Activated CD4-positive, alpha-beta T cell treated with anti-CD3 and anti-CD28 coated beads for 36 hours (primary cell): ENCODE measurements at regions not wholly inside any gene's neighbourhood (a gene's known extent, or its start where the extent isn't known, plus 50 kb on each side); places are given as distances from the start of the nearest gene placed in this dataset.

Source experiments
- ATAC-seq: fragments of 200-7000 bp; cut with Tn5 transposase; one replicate; pipeline ENCODE4 v1.10.0; 2021; ENCODE audit warnings: mild to moderate bottlenecking, moderate library complexity
- CTCF ChIA-PET: fragments of 350-600 bp; sonication (Branson Sonifier 250); formaldehyde crosslinking; loops from one replicate; lab custom pipeline; 2021; ENCODE audit warnings: antibody characterized with exemption; lab: Charles Lee
- POLR2A ChIA-PET: fragments of 350-600 bp; sonication (Branson Sonifier 250); formaldehyde crosslinking; loops from one replicate; lab custom pipeline; 2021; ENCODE audit warnings: antibody characterized with exemption, inconsistent platforms; lab: Charles Lee
- DNase-seq: peaks from one replicate; pipeline ENCODE4 v3.0.0-alpha.2; 2020
- H3K27ac Mint-ChIP-seq: one replicate; pipeline ENCODE4 v1.8.0; 2021; ENCODE audit warnings: mixed read lengths
- H3K27me3 Mint-ChIP-seq: one replicate; pipeline ENCODE4 v1.8.0; 2021; ENCODE audit warnings: mixed read lengths
- H3K36me3 Mint-ChIP-seq: one replicate; pipeline ENCODE4 v1.8.0; 2021; ENCODE audit warnings: low read depth, mixed read lengths
- H3K4me1 Mint-ChIP-seq: one replicate; pipeline ENCODE4 v1.8.0; 2021; ENCODE audit warnings: mixed read lengths
- H3K4me3 Mint-ChIP-seq: one replicate; pipeline ENCODE4 v1.8.0; 2021; ENCODE audit warnings: mild to moderate bottlenecking, moderate library complexity, mixed read lengths
- H3K9me3 Mint-ChIP-seq: one replicate; pipeline ENCODE4 v1.8.0; 2021; ENCODE audit warnings: low read depth, mixed read lengths
- intact Hi-C, 2 experiments: fragments of 100-400 bp; cut with DNase I in 1 of 2; cut with micrococcal nuclease in 1 of 2; formaldehyde crosslinking; loops; one replicate each; pipeline versions ENCODE4 v1.14.2 to v1.15.1; 2022 to 2024; cut with DNase I, micrococcal nuclease

GRCh38 chr3:181622365-181622764 lies 89.4 kb upstream of the SOX2 start:
- POLR2A ChIA-PET: interaction anchor here (0.6 kb wide), 1 partner anchor 115 kb away, joined by 3 read pairs; no protein-coding TSS in a partner anchor
- intact Hi-C loops: no loop called here
- Mint-ChIP-seq H3K9me3 (no peaks in the 10 kb centered on the region), H3K4me1 (no peaks in the 10 kb centered on the region), H3K27ac (no peak overlapping the region), H3K36me3 (no peaks in the 10 kb centered on the region), H3K4me3 (no peak overlapping the region), H3K27me3 (peaks cover 3% of the 10 kb centered on the region)
- no peak for ATAC-seq
- no peak for DNase-seq
- CTCF ChIA-PET: no interaction called here

DNA sequence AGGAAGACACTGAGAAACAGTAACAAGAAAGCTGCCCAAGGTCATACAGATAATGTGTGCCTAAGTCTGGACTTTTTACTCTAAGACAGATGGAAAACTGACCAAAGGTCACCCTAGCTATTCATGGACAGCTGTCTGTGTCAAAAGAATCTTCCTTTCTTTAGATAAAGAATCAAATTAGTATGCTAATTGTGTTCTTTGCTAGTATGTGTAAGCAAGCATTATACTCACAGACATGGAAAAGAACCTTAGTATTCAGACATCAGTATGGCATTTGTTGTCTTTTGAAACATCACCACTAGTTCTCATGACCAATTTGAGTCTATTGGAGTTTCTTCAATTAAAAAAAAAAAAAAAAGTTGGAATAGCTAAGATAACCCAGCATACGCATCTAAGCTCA lies 91.8 kb upstream of the SOX2 start:
- Mint-ChIP-seq H3K4me3 (no peak overlapping the region), H3K27ac (no peak overlapping the region), H3K27me3 (peaks cover 3% of the 10 kb centered on the region), H3K4me1 (no peaks in the 10 kb centered on the region), H3K9me3 (no peaks in the 10 kb centered on the region), H3K36me3 (no peaks in the 10 kb centered on the region)
- intact Hi-C loops: no loop called here
- no peak for DNase-seq
- POLR2A ChIA-PET: no interaction called here
- CTCF ChIA-PET: interaction anchor here (0.7 to 0.8 kb wide), 2 partner anchors 11 to 285 kb away, joined by 3 read pairs; no protein-coding TSS in a partner anchor
- no peak for ATAC-seq

GRCh38 chr3:181618260-181618659 lies 93.5 kb upstream of the SOX2 start:
- no peaks in the 10 kb centered on the region for H3K9me3 Mint-ChIP-seq
- H3K4me1 Mint-ChIP-seq: no peaks in the 10 kb centered on the region
- ATAC-seq (no peak), DNase-seq (no peak)
- H3K27ac Mint-ChIP-seq: no peak overlapping the region
- intact Hi-C loops: no loop called here
- no peak overlapping the region for H3K4me3 Mint-ChIP-seq
- CTCF ChIA-PET: interaction anchor here (0.6 kb wide), 1 partner anchor 377 kb away, joined by 4 read pairs; no protein-coding TSS in a partner anchor
- POLR2A ChIA-PET: interaction anchor here (0.7 kb wide), 1 partner anchor 215 kb away, joined by 7 read pairs; no protein-coding TSS in a partner anchor
- H3K27me3 Mint-ChIP-seq: peaks cover 3% of the 10 kb centered on the region
- H3K36me3 Mint-ChIP-seq: no peaks in the 10 kb centered on the region

DNA sequence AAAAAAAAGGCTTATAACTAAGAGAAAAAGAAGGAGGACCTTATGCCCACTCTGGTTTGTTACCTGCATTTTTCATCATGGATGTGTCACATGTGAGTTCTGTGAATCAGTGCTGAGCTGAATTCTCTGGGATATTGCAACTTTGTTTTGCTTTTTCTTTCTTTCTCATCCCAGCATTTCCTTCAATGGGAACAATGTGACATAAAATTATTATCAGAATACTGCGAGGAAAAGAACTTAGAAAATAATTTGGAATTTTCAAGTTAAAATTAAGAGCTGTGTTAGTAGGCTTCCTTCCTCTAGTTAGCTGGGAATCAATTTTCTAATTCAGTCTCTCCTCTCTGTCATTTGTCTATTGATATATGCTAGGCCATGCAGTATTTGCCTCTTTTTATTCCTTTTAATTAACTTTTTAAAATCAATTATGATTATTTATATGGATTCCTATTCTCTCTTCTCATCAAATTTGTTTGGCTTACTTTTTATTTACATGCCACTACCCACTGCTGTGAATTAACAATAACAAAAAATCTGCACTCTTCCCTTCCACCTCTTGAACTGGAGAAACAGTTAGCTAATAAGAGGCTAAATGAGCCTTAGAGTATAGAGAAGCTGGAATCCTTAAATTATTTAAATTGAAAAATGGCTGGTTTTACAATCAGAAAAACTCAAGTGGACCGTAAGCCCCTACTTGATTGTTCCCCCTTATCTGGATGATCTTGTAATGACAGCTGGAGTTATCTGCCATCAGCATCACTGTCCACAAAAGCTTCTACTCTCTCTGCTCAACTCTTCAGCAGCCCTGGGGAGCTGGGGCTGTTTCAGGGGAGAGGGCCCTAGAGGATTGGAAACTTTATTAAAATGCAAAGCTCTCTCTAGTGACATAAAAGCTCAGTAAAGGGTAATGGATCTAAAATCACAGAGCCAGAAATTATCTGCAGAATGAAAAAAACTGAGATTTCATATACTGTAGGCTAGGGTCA lies 95.3 kb upstream of the SOX2 start:
- H3K4me1 Mint-ChIP-seq: no peaks in the 10 kb centered on the region
- POLR2A ChIA-PET: no interaction called here
- no peak overlapping the region for H3K4me3 Mint-ChIP-seq
- H3K27ac Mint-ChIP-seq: no peak overlapping the region
- intact Hi-C loops: no loop called here
- no peak for ATAC-seq
- peaks cover 3% of the 10 kb centered on the region for H3K27me3 Mint-ChIP-seq
- H3K9me3 Mint-ChIP-seq: no peaks in the 10 kb centered on the region
- H3K36me3 Mint-ChIP-seq: no peaks in the 10 kb centered on the region
- no peak for DNase-seq
- CTCF ChIA-PET: interaction anchor here (0.7 to 0.8 kb wide), 2 partner anchors 13 to 1514 kb away, joined by 3 read pairs; no protein-coding TSS in a partner anchor

GRCh38 chr3:181615666-181616065 lies 96.1 kb upstream of the SOX2 start:
- Mint-ChIP-seq H3K9me3 (no peaks in the 10 kb centered on the region), H3K4me3 (no peak overlapping the region), H3K4me1 (no peaks in the 10 kb centered on the region), H3K36me3 (no peaks in the 10 kb centered on the region), H3K27ac (no peak overlapping the region), H3K27me3 (no peaks in the 10 kb centered on the region)
- intact Hi-C loops: no loop called here
- ChIA-PET CTCF (interaction anchor here (0.7 kb wide), 1 partner anchor 1514 kb away, joined by 3 read pairs; no protein-coding TSS in a partner anchor), POLR2A (no interaction called here)
- DNase-seq (no peak), ATAC-seq (no peak)

- ChIA-PET CTCF (no interaction called here), POLR2A (no interaction called here)
- no peaks in the 10 kb centered on the region for H3K4me1 Mint-ChIP-seq
- H3K9me3 Mint-ChIP-seq: no peaks in the 10 kb centered on the region
- no peak for ATAC-seq
- H3K36me3 Mint-ChIP-seq: no peaks in the 10 kb centered on the region
- no peaks in the 10 kb centered on the region for H3K27me3 Mint-ChIP-seq
- H3K4me3 Mint-ChIP-seq: no peak overlapping the region
- intact Hi-C loops: no loop called here
- H3K27ac Mint-ChIP-seq: no peak overlapping the region
- DNase-seq: no peak
These were observed 96.8 kb upstream of the SOX2 start for GRCh38 chr3:181614878-181615277.

DNA sequence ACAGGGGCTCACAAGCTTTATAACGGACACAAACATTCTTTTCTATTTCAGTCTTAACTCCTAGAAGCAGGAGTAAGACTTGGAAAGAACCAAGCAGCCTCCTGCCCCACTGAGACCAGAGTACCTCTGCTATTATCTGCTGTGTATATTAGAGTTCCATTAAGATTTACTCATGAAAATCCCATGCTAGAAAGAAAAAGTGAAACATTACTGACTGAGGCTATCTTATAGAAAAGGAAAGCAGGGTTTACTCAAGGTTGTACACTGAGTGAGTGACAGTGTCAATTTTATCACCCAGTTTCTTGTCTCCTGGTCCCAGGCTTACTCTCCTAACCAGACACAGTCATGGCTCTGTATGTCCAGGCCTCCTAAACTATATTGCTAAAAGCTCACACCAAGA lies 97.9 kb upstream of the SOX2 start:
- ChIA-PET POLR2A (no interaction called here), CTCF (interaction anchor here (0.5 to 0.6 kb wide), 2 partner anchors 41 to 46 kb away, joined by 3 read pairs; no protein-coding TSS in a partner anchor)
- no peaks in the 10 kb centered on the region for H3K27me3 Mint-ChIP-seq
- DNase-seq (no peak), ATAC-seq (no peak)
- intact Hi-C loops: no loop called here
- H3K4me3 Mint-ChIP-seq: no peak overlapping the region
- no peaks in the 10 kb centered on the region for H3K9me3 Mint-ChIP-seq
- no peaks in the 10 kb centered on the region for H3K36me3 Mint-ChIP-seq
- no peak overlapping the region for H3K27ac Mint-ChIP-seq
- no peaks in the 10 kb centered on the region for H3K4me1 Mint-ChIP-seq

- no peak overlapping the region for H3K4me3 Mint-ChIP-seq
- ATAC-seq (no peak), DNase-seq (no peak)
- no peaks in the 10 kb centered on the region for H3K9me3 Mint-ChIP-seq
- no peaks in the 10 kb centered on the region for H3K36me3 Mint-ChIP-seq
- H3K4me1 Mint-ChIP-seq: no peaks in the 10 kb centered on the region
- H3K27ac Mint-ChIP-seq: no peak overlapping the region
- ChIA-PET CTCF (no interaction called here), POLR2A (no interaction called here)
- no peaks in the 10 kb centered on the region for H3K27me3 Mint-ChIP-seq
- intact Hi-C loops: no loop called here
These were observed 98.5 kb upstream of the SOX2 start for GRCh38 chr3:181613191-181613590.

- H3K27me3 Mint-ChIP-seq: no peaks in the 10 kb centered on the region
- ChIA-PET POLR2A (no interaction called here), CTCF (no interaction called here)
- no peak overlapping the region for H3K27ac Mint-ChIP-seq
- H3K4me3 Mint-ChIP-seq: no peak overlapping the region
- no peaks in the 10 kb centered on the region for H3K36me3 Mint-ChIP-seq
- ATAC-seq: no peak
- H3K9me3 Mint-ChIP-seq: no peaks in the 10 kb centered on the region
- no peak for DNase-seq
- no peaks in the 10 kb centered on the region for H3K4me1 Mint-ChIP-seq
- intact Hi-C loops: no loop called here
These were observed 100.8 kb upstream of the SOX2 start for GRCh38 chr3:181610973-181611265.

DNA sequence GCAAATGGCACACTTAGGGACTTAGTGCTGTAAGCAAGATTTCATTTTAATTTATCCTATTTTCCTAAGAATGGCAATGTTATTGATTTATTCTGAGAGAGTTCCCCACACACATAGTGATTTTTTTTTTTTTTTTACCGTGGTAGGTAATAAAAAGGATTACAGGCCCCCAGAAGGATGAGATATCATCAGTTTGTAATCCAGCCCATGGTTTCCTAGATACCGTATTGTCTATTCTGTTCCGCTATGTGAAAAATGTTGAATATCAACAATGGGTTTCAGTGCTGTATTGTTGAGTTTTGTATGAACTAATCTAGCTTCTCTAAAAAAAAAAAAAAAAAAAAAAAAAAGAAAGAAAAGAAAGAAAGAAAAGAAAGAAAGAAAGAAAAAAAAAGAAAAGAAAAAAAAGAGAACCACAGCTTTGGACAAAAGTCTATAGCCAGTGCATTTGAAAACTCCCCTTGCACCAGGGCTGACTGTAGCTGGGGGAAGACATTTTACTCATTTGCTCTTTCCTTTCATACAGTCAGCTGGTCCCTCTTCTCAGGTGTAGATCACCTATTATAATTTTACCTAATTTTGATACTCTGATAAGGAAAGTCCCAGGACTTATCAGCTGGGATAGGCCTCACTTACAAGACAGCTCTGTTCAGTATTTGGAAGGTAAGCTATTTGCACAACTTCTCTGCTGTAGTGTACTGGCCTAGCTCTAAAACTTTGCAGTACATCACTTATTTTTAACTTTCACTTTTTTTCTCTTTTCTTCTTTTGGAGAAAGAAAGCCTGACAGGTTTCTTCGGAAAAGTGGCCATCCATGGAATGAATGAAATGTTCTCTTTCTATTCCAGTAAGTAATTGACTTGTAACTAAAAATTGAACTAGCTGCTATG lies 101.4 kb upstream of the SOX2 start:
- DNase-seq (no peak), ATAC-seq (no peak)
- no peaks in the 10 kb centered on the region for H3K4me1 Mint-ChIP-seq
- intact Hi-C loops: no loop called here
- CTCF ChIA-PET: no interaction called here
- H3K36me3 Mint-ChIP-seq: no peaks in the 10 kb centered on the region
- no peak overlapping the region for H3K27ac Mint-ChIP-seq
- no peaks in the 10 kb centered on the region for H3K27me3 Mint-ChIP-seq
- no peak overlapping the region for H3K4me3 Mint-ChIP-seq
- no peaks in the 10 kb centered on the region for H3K9me3 Mint-ChIP-seq
- POLR2A ChIA-PET: no interaction called here

DNA sequence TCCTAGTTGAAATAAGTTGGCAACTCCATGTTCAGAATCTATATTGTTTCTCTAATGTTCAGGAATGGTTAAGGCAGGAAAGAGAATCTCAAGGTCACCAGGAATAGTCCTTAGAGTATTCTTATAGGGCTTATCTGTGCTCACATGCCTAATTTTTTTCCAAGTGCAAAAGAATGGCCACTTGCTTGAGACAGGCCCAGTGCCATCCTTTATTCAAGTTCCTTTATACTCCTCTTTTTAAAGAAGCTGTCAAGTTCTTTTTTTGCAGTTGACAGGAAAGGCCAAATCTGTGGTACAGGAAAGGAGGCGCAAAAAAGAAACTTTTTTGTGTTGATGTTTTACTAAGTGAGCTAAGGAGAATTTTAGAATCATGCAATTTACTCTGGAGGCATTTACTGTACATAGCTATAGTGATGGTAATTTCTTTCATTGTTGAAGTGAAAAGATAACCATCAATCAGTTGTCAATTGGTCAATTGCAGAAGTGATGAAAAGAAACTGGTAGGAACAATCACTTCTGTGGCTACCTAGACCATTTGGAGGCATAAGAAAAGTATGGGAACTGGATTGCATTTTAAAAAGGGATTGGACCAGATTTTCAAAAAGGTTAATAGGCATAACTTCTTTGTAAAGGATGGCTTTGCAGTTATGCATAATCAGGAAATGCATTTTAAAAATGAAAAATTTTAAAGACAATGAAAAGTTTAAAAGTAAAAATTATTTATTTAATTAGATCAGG lies 102.5 kb upstream of the SOX2 start:
- intact Hi-C loops: no loop called here
- Mint-ChIP-seq H3K27me3 (no peaks in the 10 kb centered on the region), H3K27ac (no peak overlapping the region), H3K36me3 (no peaks in the 10 kb centered on the region), H3K4me1 (no peaks in the 10 kb centered on the region), H3K9me3 (no peaks in the 10 kb centered on the region), H3K4me3 (no peak overlapping the region)
- POLR2A ChIA-PET: no interaction called here
- DNase-seq: no peak
- ATAC-seq: no peak
- CTCF ChIA-PET: interaction anchor here (1.0 kb wide), 1 partner anchor 11 kb away, joined by 3 read pairs; no protein-coding TSS in a partner anchor
